Fibroblast of the conjunctiva (primary cell): ENCODE measurements at regions not wholly inside any gene's neighbourhood (a gene's known extent, or its start where the extent isn't known, plus 50 kb on each side); places are given as distances from the start of the nearest gene placed in this dataset.
"Not testable (repeated sequence)": the region's sequence is repeated elsewhere in the genome, so short reads cannot be mapped to it uniquely, and the experiment has no call there.

Source experiments
- DNase-seq: peaks from one replicate; pipeline ENCODE4 v3.0.0-alpha.2; 2010; ENCODE audit warnings: low read depth

DNA sequence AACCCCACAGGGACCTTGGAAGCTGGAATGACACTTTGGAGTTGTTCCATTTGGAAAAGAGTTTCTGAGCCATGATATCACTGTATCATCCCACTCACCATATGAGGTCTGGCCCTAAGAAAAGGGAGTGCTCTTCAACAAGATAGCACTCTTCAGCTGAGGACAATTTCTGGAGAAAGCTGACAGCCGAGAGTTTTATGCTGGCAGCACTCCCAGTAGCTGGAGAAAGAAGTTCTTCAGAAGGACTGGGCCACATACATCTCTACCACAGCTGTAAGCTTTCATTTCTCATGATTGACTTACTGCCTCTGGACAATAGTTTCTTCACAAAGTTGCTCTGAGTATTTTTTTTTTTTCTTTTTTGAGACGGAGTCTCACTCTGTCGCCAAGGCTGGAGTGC lies 914.4 kb upstream of the ADAMTS5 start:
- DNase-seq: not testable (repeated sequence)

- DNase-seq: not testable (repeated sequence)
Observed at GRCh38 chr21:27872411-27872810, 905.5 kb upstream of the ADAMTS5 start.

DNA sequence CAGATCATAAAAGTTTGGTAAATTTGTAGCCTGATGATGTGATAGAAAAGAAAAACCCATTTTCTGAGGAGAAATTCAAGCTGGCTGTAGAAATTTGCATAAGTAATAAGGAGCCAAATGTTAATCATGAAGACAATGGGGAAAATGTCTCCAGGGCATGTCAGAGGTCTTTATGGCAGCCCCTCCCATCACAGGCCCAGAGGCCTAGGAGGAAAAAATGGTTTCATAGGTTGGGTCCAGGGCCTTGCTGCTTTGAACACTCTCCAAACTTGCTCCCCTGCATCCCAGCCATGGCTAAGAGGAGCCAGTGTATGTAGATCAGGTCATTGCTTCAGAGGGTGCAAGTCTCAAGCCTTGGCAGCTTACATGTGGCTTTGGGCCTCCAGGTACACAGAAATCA lies 903.9 kb upstream of the ADAMTS5 start:
- not testable (repeated sequence) for DNase-seq

DNA sequence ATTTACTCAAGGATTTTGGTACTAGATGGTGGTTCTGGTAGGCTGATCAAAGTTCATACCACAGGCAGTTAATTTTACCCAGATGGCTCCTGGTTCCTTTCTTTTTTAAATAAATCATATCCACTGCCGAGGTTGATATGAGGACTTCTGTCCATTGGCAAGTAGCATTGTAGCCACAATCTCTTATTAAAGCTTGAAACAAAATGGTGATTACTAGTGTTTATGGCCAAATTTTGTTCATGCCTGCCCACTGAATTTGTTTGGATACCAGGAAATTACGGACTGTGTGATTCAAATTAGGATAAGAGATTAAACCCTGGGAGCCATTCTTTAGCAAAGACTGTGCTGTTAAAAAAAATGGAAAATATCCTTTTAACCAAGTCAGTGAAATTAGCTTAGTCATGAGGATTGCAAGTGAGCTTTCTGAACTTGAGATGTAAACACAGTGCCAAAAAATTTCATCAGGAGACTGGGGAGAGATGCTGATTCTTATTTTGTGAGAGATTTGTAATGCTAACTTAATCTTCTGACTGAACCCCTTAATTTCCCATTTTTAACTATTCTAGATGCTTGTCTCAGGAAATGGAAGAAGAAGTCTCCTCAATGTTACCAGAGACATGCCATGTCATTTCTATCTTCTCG lies 893.5 kb upstream of the ADAMTS5 start:
- DNase-seq: peak; percentile 47

- DNase-seq: not testable (repeated sequence)
Observed at GRCh38 chr21:27858053-27858825, 891.4 kb upstream of the ADAMTS5 start.

DNA sequence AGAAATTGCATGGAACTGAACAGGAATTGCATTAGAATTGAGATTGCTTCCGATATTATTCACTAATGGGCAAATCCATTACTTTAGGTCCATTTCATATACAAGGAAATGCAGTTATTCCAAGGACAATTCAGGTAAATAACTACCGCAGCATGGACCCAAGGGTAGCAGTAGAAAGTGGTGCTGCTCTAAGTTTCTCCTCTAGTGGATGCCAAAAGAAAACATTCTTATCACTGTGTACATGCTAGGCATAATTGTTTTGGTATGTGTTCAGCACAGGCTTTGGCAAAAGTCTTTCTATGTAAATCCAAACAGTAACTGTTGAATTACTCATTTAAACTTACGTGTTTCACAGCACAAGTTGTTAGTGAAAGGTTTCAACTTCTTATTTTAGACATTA lies 890.1 kb upstream of the ADAMTS5 start:
- not testable (repeated sequence) for DNase-seq

DNA sequence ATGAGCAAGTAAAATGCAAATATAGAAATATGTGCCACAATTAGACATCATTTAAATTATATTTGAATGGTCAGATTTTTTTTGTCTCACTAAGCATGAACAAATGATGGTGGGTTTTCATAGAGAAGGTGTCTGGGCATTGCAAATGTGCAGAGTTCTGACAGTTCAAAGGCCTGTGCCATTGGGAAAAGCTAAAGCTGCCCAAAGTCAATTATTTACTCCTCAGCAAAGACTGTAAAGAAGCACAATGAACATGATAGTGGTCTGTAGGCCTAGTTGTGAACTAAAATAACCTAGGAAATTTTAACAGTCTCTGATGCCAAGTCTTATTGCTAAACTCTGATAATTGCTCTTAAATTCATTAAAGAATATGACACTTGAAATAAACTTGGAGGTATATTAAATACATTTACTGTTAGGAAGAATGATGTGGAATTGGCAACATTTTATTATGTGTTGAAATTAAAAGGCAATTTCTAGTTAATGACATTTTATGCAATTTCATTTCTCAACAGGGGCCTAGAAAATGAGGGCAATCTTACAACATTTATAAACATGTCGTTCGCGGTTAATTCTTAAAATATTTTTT lies 874.3 kb upstream of the ADAMTS5 start:
- DNase-seq: no peak

DNA sequence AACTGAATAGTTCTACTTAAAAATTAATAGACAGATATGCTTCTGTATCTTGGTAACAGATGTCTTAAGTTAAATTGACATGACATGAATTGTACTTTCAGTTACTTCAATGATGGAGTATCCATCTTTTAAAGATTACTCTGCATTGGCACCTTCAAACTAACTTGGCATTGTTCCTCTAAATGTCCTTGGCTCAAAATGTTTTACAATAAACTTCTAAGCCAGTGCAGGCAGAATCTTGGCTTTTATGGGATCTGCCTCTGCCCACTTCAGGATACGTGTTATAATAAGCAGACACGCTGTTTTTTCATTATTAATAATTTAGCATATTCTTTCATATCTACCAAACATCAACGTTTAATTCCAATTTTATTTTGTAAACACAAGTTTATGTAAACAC lies 873.4 kb upstream of the ADAMTS5 start:
- DNase-seq: no peak

DNA sequence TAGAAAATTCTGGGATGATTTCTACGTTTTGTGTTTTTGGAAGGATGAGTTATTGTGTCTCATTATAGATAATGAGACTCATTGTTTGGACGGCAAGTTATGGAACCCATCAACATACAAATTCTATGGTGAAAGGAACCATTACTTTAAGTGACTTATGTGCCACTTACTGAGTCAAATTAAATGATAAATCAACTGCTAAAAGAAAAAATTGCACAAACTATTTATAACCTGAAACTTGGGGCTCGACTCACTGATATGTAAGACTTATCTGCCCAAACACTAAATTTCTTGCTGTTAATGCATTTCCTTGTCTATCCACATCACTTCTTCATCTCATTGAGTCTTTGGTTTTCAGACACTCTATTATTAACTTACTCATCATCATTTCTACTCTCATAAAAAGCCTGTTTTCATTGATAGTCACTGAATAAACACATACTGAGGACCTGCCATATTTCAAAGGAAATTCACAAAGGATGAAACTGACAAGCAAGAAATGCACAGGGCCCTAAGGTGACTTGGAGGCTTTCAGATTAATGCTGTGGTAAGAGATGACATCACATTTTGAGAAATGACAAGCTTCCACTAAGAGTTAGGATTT lies 872.7 kb upstream of the ADAMTS5 start:
- DNase-seq: no peak

DNA sequence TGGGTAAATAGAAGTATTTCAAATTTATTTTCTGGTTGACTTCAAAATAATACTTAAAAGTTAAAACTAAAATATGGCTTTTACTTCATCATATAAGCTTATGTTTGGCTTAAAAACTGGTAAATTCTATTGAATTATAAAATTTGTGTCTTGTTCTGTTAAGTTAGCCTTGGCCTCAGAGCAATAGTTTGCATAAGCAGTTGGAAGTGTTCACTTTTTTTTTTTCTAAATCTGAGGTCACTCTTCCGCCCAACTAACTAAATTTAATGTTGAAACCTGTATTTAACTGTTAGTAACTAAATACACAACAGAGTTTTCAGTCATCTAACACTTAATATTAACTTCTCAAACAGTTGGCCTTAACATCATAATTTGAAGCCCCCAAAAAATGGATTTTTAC lies 871.7 kb upstream of the ADAMTS5 start:
- no peak for DNase-seq

GRCh38 chr21:27837936-27838335 lies 871.0 kb upstream of the ADAMTS5 start:
- no peak for DNase-seq

DNA sequence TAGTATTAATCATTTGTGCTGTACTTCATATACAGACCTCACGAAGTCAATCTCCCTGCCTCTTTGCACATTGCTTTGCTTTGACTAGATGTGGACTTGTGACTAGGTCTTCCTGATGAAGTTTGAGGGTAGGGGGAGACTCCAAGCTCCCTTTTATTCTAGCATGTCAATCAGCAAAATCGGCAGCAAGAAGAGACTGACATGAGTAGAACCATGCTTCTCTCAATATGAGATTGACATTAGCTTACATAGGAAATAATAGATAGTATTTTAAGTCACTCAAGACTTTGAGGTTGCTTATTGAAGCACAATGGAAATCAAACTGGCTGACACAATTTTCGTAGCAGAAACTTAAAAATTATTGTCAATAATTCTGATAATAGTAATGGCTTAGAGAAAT lies 866.4 kb upstream of the ADAMTS5 start:
- DNase-seq: no peak

GRCh38 chr21:27831816-27832569 lies 865.1 kb upstream of the ADAMTS5 start:
- DNase-seq: peak; percentile 36

DNA sequence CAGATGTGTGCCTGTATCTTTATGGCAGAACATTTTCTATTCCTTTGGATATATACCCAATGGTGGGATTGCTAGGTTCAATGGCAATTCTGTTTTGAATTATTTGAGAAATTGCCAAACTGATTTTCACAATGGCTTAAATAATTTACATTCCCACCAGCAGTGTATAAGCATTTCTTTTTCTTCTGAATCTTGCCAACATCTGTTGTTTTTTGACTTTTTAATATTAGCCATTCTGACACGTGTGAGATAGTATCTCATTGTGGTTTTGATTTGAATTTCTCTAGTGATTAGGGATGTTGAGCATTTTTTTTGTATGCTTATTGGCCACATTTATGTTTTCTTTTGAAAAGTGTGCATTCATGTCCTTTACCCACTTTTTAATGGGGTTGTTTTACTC lies 864.3 kb upstream of the ADAMTS5 start:
- DNase-seq: peak; percentile 30

DNA sequence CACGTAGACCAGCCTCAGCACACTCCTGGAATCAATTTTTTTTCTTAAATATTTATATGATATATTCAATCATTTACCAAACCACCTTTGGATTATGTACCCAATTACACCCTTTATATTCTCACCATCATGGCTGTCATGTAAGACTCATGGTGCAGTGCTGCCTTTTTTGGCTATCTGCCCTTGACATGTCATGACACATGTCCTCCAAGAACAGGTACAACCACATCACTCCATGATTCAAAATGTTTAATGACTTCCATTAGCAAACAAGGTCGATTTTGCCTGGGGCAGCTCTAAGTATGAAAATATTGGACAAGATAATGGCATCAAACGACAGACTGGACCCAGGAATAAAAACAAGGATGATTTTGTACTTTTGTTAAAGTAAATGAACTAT lies 861.1 kb upstream of the ADAMTS5 start:
- no peak for DNase-seq

DNA sequence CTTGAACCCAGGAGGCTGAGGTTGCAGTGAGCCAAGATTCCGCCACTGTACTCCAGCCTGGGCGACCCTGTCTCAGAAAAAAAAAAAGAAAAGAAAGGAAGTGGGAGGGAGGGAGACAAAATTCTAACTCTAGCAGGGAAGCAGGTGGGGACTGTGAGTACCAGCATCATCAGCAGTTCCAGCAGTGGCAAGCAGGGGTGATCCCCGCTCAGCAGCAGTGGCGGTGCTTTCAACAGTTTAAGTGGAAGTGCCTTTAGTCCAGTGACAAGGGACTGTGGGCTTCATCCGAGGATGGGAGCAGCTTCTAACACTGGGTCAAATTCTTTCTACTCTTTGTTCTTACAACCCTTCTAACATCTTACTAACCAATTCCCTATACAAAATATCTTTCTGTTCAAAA lies 858.1 kb upstream of the ADAMTS5 start:
- no peak for DNase-seq

DNA sequence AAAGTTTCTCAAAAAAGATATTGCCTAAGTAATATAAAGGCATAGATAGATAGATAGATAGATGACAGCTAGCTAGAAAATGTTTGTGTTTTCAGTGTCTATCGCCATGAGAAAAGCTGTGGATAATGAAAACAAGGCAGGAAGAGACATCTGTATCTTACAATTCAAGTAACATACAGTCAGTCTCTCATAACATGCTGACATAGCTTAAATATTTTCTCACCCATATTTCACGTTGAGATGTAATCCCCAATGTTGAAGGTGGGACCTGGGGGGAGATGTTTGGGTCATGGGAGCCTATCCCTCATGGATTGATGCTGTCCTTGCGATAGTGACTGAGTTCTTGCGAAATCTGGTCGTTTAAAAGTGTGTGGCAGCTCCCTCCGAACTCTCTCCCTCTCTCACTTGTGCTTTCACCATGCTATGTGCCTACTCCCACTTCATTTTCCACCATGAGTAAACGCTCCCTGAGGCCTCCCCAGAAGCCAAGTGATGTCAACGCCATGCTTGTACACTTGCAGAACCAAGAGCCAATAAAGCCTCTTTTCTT lies 856.8 kb upstream of the ADAMTS5 start:
- DNase-seq: no peak

GRCh38 chr21:27820342-27820741 lies 853.5 kb upstream of the ADAMTS5 start:
- DNase-seq: no peak

DNA sequence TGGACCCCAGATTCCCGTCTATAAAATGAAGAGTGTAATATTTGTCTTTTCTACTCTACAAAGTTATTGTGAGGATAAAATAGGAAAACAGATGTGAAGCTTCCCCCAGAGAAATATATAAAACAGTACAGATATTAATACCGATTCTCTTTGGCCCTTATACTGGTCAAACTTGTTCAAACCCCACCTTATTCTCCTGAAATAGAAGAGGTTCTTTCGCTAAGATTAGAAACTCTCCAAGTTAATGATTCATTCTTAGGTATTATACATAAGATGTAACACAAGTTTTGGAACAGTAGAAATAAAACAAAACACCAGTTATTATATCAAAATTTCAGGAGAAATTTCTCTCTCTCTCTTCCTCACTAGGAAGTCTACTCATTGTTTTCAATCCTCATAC lies 852.4 kb upstream of the ADAMTS5 start:
- no peak for DNase-seq

DNA sequence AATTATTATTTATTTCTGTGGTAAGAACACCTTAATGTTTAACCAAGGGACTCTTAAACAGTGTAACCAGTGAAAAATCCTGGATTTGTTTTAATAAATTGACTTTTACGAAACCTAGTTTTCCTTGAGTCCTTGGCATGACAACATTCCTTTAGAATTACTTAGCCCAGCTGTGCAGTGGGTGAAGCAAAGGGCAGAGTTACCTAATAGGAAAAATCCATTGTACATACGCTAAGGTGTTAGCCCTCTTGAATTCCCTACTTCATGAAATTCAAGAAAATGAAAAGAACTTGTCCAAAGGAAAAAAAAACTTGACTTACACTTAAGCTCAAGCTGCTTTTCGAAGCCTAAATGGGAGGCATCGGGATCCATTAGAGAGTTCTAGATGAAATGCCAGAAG lies 852.0 kb upstream of the ADAMTS5 start:
- DNase-seq: no peak

GRCh38 chr21:27817902-27818623 lies 851.2 kb upstream of the ADAMTS5 start:
- no peak for DNase-seq
